BE2C (cell line): ENCODE measurements at regions not wholly inside any gene's neighbourhood (a gene's known extent, or its start where the extent isn't known, plus 50 kb on each side); places are given as distances from the start of the nearest gene placed in this dataset.

Source experiments
- DNase-seq: peaks from one replicate; pipeline ENCODE4 v3.0.0-alpha.2; 2020
- H3K27me3 ChIP-seq: fragments of 250-450 bp; sonication (Bioruptor Pico); 2 replicates; pipeline ENCODE4 v1.5.1; 2020; ENCODE audit warnings: mild to moderate bottlenecking
- H3K36me3 ChIP-seq: fragments of 250-450 bp; sonication (Bioruptor Pico); 2 replicates; pipeline ENCODE4 v1.5.1; 2020; ENCODE audit warnings: mild to moderate bottlenecking
- H3K4me1 ChIP-seq: fragments of 250-450 bp; sonication (Bioruptor Pico); 2 replicates; pipeline ENCODE4 v1.5.1; 2020
- H3K4me3 ChIP-seq: 2 replicates; pipeline ENCODE4 v1.5.1; 2011; ENCODE audit warnings: low read depth, low read length
- H3K9me3 ChIP-seq: fragments of 250-450 bp; sonication (Bioruptor Pico); 2 replicates; pipeline ENCODE4 v1.5.1; 2020
- TF ChIP-seq, protein P1 (sequence below): IDR thresholded peaks from 2 replicates; pipeline ENCODE4 v1.5.1; 2012; ENCODE audit warnings: mild to moderate bottlenecking, low read depth, low read length

GRCh38 chr11:81477277-81477676 lies 1256.4 kb downstream of the FAM181B start:
- TF ChIP-seq, protein P1, sequence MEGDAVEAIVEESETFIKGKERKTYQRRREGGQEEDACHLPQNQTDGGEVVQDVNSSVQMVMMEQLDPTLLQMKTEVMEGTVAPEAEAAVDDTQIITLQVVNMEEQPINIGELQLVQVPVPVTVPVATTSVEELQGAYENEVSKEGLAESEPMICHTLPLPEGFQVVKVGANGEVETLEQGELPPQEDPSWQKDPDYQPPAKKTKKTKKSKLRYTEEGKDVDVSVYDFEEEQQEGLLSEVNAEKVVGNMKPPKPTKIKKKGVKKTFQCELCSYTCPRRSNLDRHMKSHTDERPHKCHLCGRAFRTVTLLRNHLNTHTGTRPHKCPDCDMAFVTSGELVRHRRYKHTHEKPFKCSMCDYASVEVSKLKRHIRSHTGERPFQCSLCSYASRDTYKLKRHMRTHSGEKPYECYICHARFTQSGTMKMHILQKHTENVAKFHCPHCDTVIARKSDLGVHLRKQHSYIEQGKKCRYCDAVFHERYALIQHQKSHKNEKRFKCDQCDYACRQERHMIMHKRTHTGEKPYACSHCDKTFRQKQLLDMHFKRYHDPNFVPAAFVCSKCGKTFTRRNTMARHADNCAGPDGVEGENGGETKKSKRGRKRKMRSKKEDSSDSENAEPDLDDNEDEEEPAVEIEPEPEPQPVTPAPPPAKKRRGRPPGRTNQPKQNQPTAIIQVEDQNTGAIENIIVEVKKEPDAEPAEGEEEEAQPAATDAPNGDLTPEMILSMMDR: no peak
- H3K36me3 ChIP-seq: no peaks in the 10 kb centered on the region
- DNase-seq: no peak
- H3K4me3 ChIP-seq: no peak overlapping the region
- H3K4me1 ChIP-seq: no peaks in the 10 kb centered on the region
- H3K9me3 ChIP-seq: no peaks in the 10 kb centered on the region
- no peaks in the 10 kb centered on the region for H3K27me3 ChIP-seq

DNA sequence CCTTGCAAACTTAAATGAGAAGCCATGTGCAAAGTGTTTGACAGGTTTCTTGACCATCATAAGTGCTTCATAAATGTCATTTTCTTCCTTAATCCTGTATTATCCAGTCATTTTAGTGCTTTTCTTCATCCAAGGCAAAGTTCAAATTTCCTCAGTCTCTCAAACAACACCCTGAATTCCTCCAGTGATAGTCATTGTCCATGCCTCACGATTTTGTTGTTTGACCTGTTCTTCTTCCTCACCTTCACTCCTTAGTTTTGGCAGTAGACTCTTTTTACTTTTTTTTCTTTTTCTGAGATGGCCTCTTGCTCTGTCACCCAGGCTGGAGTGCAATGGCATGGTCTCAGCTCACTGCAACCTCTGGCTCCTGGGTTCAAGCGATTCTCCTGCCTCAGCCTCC lies 1257.3 kb downstream of the FAM181B start:
- Histone ChIP-seq H3K4me1 (no peaks in the 10 kb centered on the region), H3K36me3 (no peaks in the 10 kb centered on the region), H3K9me3 (no peaks in the 10 kb centered on the region), H3K27me3 (no peaks in the 10 kb centered on the region), H3K4me3 (no peak overlapping the region)
- no peak for DNase-seq
- TF ChIP-seq, protein P1: no peak

GRCh38 chr11:81472646-81473045 lies 1261.0 kb downstream of the FAM181B start:
- no peak for DNase-seq
- Histone ChIP-seq H3K27me3 (no peaks in the 10 kb centered on the region), H3K36me3 (no peaks in the 10 kb centered on the region), H3K4me1 (no peaks in the 10 kb centered on the region), H3K9me3 (no peaks in the 10 kb centered on the region), H3K4me3 (no peak overlapping the region)
- TF ChIP-seq, protein P1: no peak

- TF ChIP-seq, protein P1: no peak
- no peaks in the 10 kb centered on the region for H3K9me3 ChIP-seq
- H3K36me3 ChIP-seq: no peaks in the 10 kb centered on the region
- H3K27me3 ChIP-seq: no peaks in the 10 kb centered on the region
- H3K4me3 ChIP-seq: no peak overlapping the region
- DNase-seq: no peak
- H3K4me1 ChIP-seq: no peaks in the 10 kb centered on the region
Measured at GRCh38 chr11:81470446-81470845, 1263.2 kb downstream of the FAM181B start.

DNA sequence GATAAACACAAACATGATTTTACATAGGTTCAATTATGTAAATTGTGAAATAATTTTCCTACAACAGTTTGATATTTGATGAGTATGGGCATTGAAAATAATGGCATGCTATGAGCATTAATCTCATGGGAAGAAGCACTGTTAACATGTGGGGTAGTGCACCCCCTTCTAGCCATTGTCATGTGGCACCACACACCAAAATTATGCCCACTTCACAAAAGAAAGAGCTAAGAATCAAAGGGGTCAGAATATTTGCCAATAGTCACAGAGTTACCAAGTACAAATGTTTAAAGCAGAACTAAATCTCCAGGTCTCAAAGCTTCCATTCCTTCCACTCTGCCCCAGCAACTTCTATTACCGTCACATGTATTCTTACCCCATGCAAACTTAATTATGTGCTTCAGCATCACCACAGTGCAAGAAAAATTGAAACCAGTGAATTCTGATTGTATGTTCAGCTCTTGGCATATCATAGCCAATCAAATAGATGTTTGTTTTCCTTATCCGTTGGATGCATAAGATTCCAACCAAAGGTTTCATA lies 1273.8 kb downstream of the FAM181B start:
- Histone ChIP-seq H3K27me3 (no peaks in the 10 kb centered on the region), H3K9me3 (no peaks in the 10 kb centered on the region), H3K36me3 (no peaks in the 10 kb centered on the region), H3K4me1 (no peaks in the 10 kb centered on the region), H3K4me3 (no peak overlapping the region)
- DNase-seq: no peak
- TF ChIP-seq, protein P1: no peak

DNA sequence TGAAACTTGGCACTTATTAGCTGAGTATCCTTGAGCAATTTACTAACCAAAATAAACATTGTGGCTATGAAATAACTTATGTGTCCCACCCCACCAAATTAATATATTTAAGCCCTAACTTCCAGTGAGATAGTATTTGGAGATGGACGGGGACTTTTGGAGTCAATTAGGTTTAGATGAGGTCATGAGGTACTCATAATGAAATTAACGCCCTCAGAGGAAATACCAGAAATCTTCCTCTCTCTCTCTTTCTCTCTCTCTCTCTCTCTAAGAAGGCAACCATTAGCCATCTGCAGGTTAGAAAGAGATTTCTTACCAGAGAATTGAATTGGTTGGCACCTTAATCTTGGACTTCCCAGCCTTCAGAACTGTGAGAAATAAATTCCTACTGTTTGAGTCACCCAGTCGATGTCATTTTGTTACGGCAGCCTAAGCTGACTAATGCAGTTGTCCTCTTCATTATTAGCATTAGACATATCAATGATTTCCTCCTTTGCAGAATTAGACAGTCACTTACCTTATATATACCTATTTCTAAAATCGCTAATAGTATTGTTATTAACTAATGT lies 1284.0 kb downstream of the FAM181B start:
- H3K4me3 ChIP-seq: no peak overlapping the region
- H3K4me1 ChIP-seq: no peaks in the 10 kb centered on the region
- TF ChIP-seq, protein P1: no peak
- H3K36me3 ChIP-seq: no peaks in the 10 kb centered on the region
- H3K9me3 ChIP-seq: no peaks in the 10 kb centered on the region; the same call in 1 of the 2 replicates
- DNase-seq: no peak
- H3K27me3 ChIP-seq: no peaks in the 10 kb centered on the region
